ENCODE measurements at regions not wholly inside any gene's neighbourhood (a gene's known extent, or its start where the extent isn't known, plus 50 kb on each side); places are given as distances from the start of the nearest gene placed in this dataset.

DNA sequence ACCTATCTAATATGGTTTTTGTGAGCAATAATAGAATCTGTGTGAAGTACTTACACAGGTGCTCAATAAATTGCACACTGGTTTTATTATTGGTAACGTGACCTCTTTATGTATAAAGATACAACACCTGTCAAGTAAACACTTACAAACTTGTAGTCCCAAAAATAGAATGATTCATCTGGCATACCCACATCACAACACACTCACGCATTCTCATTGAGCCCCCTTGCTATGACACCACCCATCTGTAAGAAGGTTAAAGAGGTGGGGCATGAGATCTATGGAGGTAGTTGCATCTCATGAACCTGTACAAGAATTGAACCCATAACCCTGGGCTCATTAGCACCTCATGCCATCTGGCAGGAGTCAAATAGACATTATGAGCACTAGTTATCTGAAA, 134.9 kb upstream of the THBS1 start:
- DNase-seq (ENCODE audit: low read depth): no peak

DNA sequence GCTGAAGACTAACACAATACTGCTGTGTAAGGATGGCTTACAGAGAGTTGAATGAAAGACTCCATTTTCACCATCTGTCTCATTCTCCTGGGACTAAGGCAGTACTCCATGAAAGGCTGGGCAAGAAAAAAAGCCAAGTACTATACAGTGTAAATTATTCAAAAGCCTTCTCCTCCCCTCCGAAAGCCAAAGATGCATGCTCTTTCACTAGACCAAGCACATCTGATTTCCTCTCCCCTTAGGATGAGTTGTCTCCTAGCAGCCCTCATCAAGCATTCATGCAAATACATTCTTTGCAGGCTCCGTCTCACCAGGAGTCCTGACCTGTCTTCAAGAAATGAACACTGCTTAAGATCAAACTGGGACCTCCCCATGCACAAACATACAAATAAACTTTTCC, 133.5 kb upstream of the THBS1 start:
- no peak for DNase-seq (ENCODE audit: low read depth)

DNA sequence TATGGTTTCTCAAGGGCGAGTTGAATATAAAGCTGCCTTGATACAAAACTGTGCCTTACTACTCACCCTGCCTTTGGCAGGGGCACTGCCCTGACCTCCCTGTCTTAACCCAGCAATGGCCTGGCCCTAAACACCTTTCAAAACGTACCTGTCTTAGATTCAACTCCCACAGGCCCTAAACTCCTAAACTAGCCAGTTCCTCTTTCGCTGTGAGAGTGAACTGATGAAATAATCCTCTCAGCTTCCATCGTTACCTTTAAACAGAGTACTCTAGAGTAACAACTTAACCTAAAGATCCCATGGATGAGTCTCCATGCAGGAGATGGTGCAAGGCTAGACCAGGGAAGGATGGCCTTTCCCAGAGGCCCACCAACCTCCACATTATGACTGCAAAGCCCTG, 133.0 kb upstream of the THBS1 start:
- no peak for DNase-seq (ENCODE audit: low read depth)

DNA sequence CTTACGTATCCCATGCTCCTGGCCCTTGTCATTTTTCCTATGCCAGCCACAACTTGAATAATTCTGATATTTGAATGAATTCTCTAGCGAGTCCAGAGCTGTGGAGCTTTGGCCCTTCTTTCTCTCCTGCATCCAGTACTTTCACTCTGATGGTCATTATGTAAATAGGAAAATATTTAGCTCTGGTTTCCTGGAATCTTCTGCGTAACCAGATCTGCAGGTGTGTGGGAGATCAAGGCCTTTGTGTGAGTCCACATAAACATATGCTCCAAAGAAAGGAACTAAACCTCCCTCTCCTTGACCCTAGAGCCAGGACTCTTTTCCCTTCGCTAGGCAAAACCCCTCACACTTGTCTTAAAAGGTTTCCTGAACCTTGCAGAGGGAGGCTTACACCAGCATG, 132.5 kb upstream of the THBS1 start:
- no peak for DNase-seq (ENCODE audit: low read depth)

DNA sequence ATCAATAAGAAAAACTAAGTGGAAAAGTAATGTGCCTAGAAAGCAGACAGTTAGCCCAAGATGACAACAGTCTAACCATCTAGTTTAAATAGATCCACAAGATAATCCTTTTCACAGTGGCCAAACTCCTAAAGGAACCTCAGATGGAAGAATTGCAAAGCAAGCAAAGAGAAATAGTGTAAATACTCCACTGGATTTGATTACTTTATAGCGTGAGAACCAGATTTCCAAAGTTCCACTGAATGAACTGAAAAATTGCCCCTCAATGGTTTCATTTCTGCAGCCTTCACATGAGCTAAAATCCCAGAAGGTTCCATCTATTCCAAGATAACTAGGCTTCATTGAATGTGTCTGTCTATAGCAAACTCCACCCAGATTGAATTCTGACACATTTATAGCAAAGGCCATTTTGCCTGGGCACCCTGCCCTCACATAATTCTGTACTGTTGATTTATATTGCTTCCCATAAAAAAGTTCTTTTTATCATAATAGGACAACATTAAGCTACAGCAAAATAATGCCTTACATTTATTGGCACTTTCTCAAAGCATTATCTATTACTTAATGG, 129.7 kb upstream of the THBS1 start:
- DNase-seq (ENCODE audit: low read depth): no peak

DNA sequence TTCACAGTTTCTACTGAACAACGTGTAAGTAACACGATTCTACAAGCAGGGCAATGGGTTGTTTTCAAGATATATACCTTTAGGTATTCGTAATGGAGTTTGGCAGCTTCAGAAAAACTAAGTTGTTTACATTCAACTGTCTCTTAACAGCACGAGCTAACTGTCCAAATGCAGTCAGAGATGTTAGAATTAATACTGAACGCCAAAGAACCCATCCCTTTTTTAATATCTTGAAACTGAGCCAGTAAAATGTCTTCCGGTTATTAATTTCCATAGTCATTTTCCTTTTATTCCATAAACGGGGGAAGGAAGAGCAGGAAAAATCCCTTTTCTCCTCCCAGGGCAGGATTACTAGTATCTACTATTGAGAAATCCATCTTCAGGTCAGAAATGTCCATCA, 129.0 kb upstream of the THBS1 start:
- DNase-seq (ENCODE audit: low read depth): no peak

DNA sequence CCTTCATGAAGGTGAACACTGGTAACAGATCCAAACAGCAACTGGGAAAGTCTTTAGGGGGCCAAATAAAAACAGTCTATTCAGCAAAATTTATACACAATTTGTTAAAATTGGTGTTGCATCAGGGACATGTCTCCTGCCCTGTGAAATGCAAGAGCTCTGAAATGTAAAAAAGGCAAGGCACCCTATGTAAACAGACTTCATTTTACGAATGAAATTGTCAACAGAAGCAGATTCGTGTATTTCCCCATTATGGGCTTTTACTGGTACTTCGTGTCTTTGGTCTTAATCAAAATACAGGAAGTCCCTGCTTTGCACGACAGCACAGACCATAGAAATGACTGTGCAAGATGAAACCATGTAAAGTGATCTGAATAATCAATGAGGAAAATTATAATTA, 127.3 kb upstream of the THBS1 start:
- no peak for DNase-seq (ENCODE audit: low read depth)

DNA sequence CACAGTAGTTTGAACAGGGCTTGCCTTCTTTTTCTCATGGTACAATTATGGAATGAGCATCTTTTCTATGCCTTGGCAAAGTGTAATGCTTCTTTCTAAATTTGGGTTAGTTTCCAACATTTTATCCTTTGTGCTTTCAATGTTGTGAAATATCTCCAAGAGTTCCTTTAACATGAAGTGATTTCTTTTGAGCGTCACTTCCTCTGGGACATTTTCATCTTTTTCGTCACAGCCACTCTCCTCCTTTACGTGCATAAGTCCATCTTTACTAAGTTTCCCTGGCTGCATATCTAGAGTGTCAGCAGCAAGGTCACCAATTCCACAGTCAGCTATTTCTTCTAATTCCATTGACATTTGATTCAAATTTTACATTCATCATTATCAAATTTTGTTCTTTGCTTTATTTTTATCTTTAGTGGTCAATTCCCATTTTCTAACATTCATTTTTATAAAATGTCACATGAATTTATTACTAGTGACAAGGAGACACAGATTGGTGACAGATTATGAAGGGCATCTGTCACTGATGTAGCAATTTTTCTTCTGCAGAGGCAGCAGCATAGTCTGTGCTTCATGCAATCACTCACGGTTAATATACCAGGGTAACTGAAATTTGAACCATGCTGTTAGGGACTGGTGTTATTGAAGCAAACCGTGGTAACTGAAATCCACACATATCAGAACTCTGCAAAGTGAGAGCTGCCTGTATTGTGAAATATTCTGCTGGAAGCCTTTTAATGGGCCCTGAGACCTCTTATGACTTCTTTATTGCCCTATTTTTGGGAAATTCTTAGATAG, 126.5 kb upstream of the THBS1 start:
- DNase-seq (ENCODE audit: low read depth): peak; percentile 50

DNA sequence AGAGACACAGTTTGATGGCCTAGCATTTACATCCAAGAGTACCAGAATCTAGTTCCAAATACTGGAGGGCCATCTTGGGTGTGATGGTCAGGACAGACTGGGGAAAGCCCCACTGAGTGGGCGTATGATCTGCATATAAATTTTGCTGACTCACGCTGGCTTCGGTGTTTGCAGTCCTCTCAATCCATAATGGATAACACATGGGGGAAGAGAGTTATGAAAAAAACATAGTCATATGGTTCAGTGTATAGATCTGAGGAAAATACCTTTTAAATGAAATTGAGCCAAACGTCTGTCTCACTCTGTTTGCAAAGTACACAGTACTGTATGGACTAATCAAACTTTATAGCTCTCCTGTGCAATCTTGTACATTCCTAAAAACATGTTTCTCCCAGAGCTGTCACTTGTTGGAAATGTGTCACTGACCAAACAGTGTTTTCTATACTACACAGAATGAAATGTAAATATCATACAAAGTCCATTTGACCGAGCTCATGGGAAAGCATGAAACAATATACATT, 125.3 kb upstream of the THBS1 start:
- peak; percentile 88 for DNase-seq (ENCODE audit: low read depth)

DNA sequence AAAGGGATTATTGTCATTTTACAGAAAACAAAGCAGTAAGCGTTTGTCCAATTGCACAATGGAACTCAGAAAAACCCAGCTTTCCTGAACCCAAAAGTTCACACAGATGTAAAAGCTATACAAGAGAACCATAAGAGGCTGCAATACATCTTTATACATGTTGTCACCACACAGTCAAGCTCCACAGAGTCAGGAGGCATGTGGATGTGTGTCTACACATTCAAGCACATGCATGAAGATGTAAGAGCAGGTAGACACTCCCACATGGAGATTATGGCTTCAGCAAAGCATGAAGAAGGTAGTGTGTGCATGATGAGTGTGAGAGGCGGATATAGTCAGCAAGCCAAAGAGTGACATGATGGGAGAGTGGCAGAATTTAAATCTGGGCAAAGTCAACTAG, 124.7 kb upstream of the THBS1 start:
- DNase-seq (ENCODE audit: low read depth): no peak

DNA sequence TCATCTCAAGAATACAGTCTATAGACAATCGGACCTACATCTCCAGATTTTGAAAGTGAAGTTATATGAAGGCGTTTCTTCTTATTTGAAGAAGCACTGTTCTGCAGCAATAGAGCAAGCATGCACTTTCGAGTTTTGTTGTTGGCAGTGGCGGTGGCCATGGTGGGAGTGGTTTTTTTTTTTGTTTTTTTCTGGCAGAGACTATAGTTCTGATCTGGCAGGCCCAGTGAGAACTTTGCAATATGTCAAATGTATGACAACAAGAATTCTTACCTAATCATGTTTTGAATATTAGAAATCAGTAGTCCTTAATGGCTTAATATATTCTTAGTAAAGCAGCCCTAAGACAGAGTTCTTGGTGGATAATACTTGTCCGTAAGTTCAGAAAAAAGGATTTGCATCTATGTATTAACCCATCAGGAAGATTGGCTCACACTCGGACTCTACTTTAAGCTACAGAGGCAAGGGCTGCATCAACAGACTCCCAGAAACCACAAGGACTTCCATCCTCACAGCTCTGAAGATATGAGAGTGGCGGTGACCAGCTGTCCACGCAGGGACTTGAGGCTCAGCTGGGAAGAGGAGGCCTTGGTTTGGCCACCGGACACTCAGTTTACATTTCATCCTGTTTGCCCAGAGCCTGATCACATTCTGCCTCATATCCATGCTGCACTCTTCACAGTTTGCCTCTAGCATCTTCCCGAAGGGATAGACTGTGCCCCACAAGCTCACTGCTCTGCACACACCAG, 124.1 kb upstream of the THBS1 start:
- no peak for DNase-seq (ENCODE audit: low read depth)

DNA sequence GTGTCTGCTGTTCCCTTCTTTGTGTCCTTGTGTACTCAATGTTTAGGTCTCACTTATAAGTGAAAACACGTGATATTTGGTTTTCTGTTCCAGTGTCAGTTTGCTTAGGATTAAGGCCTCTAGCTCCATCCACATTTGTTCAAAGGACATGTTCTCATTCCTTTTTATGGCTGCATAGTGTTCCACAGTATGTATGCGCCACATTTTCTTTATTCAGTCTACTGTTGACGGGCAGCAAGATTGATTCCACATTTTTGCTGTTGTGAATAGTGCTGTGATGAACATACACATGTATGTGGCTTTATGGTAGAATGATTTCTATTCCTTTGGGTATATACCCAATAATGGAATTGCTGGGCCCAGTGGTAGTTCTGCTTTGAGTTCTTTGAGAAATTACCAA, 122.7 kb upstream of the THBS1 start:
- no peak for DNase-seq (ENCODE audit: low read depth)

DNA sequence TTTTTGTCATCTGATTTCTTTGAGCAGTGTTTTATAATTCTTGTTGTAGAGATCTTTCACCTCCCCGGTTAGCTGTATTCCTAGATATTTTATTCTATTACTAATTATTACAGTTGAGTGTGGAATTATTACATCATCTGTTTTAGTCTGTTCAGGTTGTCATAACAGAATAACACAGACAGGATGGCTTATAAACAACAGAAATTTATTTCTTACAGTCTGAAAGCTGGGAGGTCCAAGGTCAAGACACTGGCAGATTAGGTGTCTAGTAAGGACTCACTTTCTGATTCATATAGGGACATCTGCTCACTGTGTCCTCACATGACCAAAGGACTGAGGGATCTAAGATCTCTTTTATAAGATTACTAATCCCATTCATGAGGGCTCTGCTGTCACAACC, 121.3 kb upstream of the THBS1 start:
- DNase-seq (ENCODE audit: low read depth): peak; percentile 36

DNA sequence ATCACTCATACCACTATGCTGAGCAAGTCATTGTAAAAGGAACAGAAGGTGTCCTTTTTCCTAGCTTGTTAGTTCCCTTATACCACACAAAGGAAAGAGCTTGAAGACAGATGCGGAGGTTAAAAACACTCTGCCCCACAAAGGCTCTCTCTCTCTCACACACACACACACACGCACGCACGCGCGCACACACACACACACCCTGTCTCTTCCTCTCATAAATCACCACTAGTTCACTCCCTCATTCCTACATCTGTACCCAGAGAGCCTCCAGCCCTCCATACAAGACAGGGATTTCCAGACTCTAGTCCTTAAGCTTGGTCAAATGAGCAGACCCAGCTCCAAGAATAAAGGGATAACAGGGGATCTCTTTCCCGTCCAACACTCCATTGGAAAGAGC, 120.1 kb upstream of the THBS1 start:
- no peak for DNase-seq (ENCODE audit: low read depth)

DNA sequence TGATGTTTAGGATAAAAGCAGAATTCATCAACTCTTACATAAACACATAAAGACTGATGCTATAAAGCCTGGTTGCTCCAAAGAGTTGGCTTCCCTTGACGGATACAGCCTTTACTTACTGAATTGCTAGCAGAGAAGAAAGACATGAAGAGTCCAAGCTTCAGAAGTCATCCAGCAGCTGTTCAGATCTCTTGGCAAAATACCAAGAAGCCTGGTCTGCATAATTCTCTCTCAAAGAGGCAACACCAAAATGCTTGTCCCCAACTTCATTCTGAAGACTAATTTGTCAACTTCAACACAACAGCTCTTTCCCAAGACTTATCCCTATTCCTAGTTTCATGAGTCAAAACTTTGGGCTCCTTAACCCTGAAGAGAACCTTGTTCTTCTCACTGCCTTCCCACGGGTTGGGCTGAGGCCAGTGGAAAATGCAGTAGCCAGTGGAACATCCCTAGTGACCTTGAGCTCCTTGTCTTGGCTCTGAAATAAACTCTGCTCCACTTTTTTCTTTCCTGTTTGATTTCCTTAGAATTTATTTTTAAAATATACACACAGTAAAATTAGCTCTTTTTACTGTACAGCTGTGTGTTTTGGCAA, 119.2 kb upstream of the THBS1 start:
- peak; percentile 25 for DNase-seq (ENCODE audit: low read depth)

DNA sequence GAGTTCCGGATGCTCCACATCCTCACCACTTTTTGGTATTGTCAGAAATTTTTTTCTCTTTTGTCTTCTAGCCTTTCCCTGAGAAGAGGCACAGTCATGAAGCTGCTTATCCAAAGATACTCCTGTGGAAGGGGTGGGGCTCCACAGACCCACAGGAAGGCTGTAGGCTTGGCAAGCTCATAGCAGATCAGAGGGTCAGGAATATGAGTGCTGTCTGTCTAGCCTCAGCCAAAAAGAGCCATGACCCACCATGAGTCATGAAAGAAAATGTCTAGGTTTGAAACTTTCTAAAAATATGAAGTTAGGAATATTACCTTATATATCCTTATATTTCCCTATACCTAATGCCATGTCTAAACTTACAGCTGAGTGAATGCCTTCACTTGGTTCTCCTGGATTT, 118.2 kb upstream of the THBS1 start:
- peak; percentile 78 for DNase-seq (ENCODE audit: low read depth)

DNA sequence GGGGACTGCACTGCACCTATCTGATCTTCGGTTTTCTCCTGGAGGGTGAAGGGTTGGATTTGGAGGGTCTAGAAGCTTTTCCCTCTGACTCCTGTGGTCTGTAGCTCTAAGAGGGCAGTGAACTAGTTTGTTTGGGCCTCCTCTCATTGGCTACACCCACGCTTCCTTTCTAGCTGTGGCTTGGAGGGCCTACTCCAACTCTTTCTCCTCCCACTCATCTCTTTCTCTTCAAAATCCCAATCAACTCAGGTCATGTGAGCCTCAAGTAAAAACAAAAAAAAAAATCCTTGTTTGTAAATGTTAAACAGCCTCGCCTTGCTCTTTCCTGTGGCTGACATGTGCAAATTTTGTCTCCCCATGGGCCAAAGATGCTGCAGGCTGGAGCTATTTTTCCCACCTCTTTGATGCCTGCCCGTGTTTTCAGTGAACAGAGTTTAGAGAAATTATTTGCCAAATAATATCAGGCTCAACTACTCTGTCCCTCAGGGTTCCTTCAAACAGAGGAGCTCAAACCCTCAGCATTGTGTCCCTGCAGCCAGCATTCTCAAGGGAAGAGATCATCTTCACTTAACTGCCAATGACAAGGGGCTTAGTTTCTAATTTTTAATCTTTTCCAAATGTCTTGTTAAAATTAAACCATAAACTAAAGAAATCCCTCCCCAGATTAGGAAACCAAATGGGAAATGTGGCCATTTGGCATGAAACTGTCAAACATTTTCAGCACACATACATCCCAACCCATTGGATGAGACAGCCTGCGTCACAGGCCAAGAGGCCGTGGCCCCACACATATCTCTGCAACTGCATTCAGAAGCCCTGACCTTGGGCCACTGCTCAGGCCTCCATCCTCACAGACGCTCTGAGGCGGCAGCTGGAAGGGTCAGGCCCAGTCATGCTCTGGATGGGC, 114.8 kb upstream of the THBS1 start:
- DNase-seq (ENCODE audit: low read depth): no peak

DNA sequence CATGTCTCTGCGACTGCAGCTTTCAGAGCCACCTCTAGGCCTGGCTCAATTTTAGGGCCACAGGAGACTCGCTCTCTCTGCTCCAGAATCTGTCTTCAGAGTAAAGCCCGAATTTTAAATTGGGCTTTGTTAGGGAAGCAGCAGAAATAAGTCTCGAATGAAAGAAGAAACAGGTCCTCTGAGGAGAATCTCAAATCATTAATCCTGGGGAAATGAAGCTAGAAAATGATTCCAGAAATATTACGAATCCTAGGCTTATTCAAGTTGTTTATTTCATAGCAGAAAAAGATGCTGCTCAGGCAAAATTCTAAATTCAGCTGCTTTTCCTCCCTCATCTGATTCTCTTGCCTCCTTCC, 114.2 kb upstream of the THBS1 start:
- DNase-seq (ENCODE audit: low read depth): no peak

DNA sequence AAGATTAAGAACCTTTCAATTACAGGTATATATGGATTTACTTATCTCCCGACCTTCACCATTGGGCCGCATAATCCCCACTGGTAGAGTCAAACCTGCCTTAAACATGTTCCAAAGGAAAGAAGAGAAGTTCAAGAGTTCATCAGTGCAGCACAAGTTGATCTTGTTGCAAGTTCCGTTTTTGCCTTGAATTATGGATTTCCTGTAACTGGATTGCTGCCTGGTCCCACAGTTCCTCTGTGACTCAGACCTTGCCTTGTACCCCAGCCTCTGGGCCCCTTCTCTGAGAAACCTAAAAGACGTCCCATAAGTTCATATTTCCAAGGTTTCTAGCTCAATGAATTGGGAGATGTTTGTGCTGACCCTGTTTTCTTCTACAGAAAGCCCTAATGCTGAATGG, 112.5 kb upstream of the THBS1 start:
- DNase-seq (ENCODE audit: low read depth): no peak

DNA sequence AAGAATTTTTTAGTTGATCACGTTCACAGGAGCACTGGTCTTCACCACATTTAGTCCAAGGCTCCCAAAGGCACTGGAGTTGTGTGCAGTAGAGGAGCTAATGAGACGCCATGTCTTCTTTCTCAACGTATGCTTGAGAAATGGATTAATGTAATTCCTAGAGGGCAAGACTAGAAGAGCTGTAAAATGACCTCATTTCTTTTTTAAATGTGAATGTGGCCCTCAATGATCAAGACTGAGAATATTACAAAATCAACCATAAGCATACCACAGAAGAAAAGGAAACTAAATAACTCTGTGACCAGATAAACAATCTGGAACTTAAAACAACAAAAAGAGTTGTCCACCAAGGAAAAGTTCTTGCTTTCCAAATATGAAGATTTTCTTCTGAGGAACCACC, 112.1 kb upstream of the THBS1 start:
- no peak for DNase-seq (ENCODE audit: low read depth)

DNA sequence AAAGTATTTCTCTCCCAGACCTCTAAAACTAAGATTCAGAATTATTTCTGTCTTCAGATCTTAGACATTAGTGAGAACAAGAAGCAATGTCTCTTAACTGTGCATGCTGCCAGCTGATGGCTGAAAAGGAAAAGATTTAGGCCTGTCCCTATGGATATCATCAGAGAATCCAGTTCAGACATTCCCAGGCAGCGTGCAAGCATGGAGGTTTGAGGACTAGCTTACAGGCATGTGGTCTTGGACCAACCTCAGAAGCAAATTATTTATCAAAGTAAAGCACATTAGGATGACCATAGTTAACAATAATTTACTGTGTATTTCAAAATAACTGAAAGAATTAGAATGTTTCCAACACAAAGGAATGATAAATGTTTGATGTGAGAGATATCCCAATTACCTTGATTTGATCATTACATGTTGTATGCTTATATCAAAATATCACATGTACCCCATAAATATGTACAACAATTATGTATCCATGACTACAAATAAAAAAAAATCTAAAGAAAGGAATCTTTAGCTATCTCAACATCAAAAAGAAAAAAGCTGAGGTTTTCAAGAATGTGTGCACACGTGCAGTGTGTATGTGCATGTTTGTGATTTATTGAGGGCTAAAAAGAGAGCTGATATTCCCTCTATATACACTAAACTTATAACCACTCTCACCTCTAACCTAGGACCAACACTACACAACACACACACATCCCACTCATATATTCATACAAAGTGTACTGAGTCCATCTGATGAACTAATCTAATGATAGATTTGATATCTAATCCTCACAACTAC, 108.9 kb upstream of the THBS1 start:
- no peak for DNase-seq (ENCODE audit: low read depth)
